ENCODE measurements at regions not wholly inside any gene's neighbourhood (a gene's known extent, or its start where the extent isn't known, plus 50 kb on each side); places are given as distances from the start of the nearest gene placed in this dataset.

DNA sequence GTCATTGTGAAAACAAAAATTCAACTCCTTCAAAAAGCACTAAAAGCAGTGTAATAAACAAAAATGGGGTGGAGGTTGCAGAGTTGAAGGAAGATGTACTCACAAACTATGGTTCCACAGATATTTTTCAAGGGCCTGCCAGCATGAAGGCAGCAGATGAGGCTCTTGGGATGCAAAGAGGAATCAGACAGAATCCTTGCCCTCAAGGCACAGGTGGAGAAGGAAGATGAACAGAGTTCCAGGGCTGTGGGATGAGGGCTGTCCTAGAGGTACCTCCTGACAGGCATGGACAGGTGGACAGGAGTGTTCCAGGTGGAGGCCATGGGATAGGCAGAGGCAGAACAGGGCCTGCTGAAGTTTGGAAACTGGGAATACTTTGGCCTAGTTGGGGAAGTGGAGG is 140.5 kb upstream of the ANKH start:
- Histone ChIP-seq H3K36me3 (no peaks in the 10 kb centered on the region), H3K9me3 (ENCODE audit: low read depth) (no peaks in the 10 kb centered on the region), H3K27me3 (no peaks in the 10 kb centered on the region), H3K4me3 (no peak overlapping the region), H3K4me1 (ENCODE audit: low read depth) (peaks cover 3% of the 10 kb centered on the region), H3K27ac (no peak overlapping the region)
- TF ChIP-seq, protein P1, sequence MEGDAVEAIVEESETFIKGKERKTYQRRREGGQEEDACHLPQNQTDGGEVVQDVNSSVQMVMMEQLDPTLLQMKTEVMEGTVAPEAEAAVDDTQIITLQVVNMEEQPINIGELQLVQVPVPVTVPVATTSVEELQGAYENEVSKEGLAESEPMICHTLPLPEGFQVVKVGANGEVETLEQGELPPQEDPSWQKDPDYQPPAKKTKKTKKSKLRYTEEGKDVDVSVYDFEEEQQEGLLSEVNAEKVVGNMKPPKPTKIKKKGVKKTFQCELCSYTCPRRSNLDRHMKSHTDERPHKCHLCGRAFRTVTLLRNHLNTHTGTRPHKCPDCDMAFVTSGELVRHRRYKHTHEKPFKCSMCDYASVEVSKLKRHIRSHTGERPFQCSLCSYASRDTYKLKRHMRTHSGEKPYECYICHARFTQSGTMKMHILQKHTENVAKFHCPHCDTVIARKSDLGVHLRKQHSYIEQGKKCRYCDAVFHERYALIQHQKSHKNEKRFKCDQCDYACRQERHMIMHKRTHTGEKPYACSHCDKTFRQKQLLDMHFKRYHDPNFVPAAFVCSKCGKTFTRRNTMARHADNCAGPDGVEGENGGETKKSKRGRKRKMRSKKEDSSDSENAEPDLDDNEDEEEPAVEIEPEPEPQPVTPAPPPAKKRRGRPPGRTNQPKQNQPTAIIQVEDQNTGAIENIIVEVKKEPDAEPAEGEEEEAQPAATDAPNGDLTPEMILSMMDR (IDR thresholded peaks at IDR 0.05; ENCODE audit: low read depth, low read length): no peak
- no peak for DNase-seq (ENCODE audit: low read depth in 1 of 2, low spot score in 1 of 2)

- Histone ChIP-seq H3K4me3 (no peak overlapping the region), H3K27me3 (no peaks in the 10 kb centered on the region), H3K36me3 (no peaks in the 10 kb centered on the region), H3K9me3 (ENCODE audit: low read depth) (no peaks in the 10 kb centered on the region), H3K4me1 (ENCODE audit: low read depth) (peaks cover 3% of the 10 kb centered on the region), H3K27ac (no peak overlapping the region)
- TF ChIP-seq, protein P1 (IDR thresholded peaks at IDR 0.05; ENCODE audit: low read depth, low read length): no peak
- DNase-seq (ENCODE audit: low read depth in 1 of 2, low spot score in 1 of 2): no peak
Observed at GRCh38 chr5:15010936-15011335, 139.4 kb upstream of the ANKH start.

GRCh38 chr5:15009420-15009819 is 137.8 kb upstream of the ANKH start:
- peaks cover 7% of the 10 kb centered on the region for H3K4me1 ChIP-seq (ENCODE audit: low read depth)
- H3K27ac ChIP-seq: no peak overlapping the region
- H3K27me3 ChIP-seq: no peaks in the 10 kb centered on the region
- TF ChIP-seq, protein P1 (IDR thresholded peaks at IDR 0.05; ENCODE audit: low read depth, low read length): no peak
- no peaks in the 10 kb centered on the region for H3K9me3 ChIP-seq (ENCODE audit: low read depth)
- peak in 1 of 2 donors; percentile 82 for DNase-seq (ENCODE audit: low read depth in 1 of 2, low spot score in 1 of 2)
- H3K4me3 ChIP-seq: no peak overlapping the region
- no peaks in the 10 kb centered on the region for H3K36me3 ChIP-seq

- Histone ChIP-seq H3K36me3 (no peaks in the 10 kb centered on the region), H3K4me1 (ENCODE audit: low read depth) (peaks cover 12% of the 10 kb centered on the region), H3K9me3 (ENCODE audit: low read depth) (no peaks in the 10 kb centered on the region), H3K4me3 (no peak overlapping the region), H3K27me3 (no peaks in the 10 kb centered on the region), H3K27ac (no peak overlapping the region)
- TF ChIP-seq, protein P1 (IDR thresholded peaks at IDR 0.05; ENCODE audit: low read depth, low read length): no peak
- DNase-seq (ENCODE audit: low read depth in 1 of 2, low spot score in 1 of 2): peak in 1 of 2 donors; percentile 66
Observed at GRCh38 chr5:15008921-15009320, 137.3 kb upstream of the ANKH start.

DNA sequence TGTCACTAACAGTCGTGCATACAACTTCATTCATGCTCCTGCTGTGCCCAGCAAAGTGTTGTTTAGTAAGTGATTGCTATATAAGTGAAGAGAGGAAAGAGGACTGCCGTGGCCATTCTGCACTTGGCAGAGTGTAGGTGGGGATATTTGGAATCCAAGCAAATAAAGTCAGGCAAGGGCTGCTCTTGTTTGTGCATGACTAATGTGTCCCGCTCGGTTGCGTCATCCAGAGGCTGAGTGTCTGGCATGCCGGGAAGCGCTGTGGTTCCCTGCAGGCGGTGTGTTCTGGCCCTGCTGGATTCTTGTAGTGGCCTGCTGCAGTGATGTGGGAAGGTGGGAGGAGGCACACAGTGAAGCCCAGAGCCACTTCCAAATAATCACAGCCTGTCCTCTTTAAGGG is 136.9 kb upstream of the ANKH start:
- H3K36me3 ChIP-seq: no peaks in the 10 kb centered on the region
- H3K27me3 ChIP-seq: no peaks in the 10 kb centered on the region
- peaks cover 14% of the 10 kb centered on the region for H3K4me1 ChIP-seq (ENCODE audit: low read depth)
- no peak overlapping the region for H3K4me3 ChIP-seq
- H3K9me3 ChIP-seq (ENCODE audit: low read depth): no peaks in the 10 kb centered on the region
- TF ChIP-seq, protein P1 (IDR thresholded peaks at IDR 0.05; ENCODE audit: low read depth, low read length): no peak
- H3K27ac ChIP-seq: no peak overlapping the region
- peak in 1 of 2 donors; percentile 98 for DNase-seq (ENCODE audit: low read depth in 1 of 2, low spot score in 1 of 2)

GRCh38 chr5:15007646-15008045 is 136.1 kb upstream of the ANKH start:
- Histone ChIP-seq H3K27ac (no peak overlapping the region), H3K4me1 (ENCODE audit: low read depth) (peaks cover 13% of the 10 kb centered on the region)

More at GRCh38 chr5:15007646-15008045, 136.1 kb upstream of the ANKH start:
- no peak for DNase-seq (ENCODE audit: low read depth in 1 of 2, low spot score in 1 of 2)
- Histone ChIP-seq H3K4me3 (no peak overlapping the region), H3K27me3 (no peaks in the 10 kb centered on the region), H3K36me3 (no peaks in the 10 kb centered on the region), H3K9me3 (ENCODE audit: low read depth) (no peaks in the 10 kb centered on the region)
- TF ChIP-seq, protein P1 (IDR thresholded peaks at IDR 0.05; ENCODE audit: low read depth, low read length): no peak
